ENCODE measurements at regions not wholly inside any gene's neighbourhood (a gene's known extent, or its start where the extent isn't known, plus 50 kb on each side); places are given as distances from the start of the nearest gene placed in this dataset.
"Not testable (repeated sequence)": the region's sequence is repeated elsewhere in the genome, so short reads cannot be mapped to it uniquely, and the experiment has no call there.

- Histone ChIP-seq H4K20me1 (ENCODE audit: insufficient read depth, low read length) (no peaks in the 10 kb centered on the region), H2AFZ (ENCODE audit: low read length) (no peak overlapping the region), H3K36me3 (ENCODE audit: insufficient read depth, low read length) (no peaks in the 10 kb centered on the region), H3K27ac (ENCODE audit: low read depth, low read length) (no peak overlapping the region), H3K9me3 (ENCODE audit: low read depth, low read length) (no peaks in the 10 kb centered on the region), H3K4me3 (ENCODE audit: insufficient read depth, low read length) (no peak overlapping the region), H3K79me2 (ENCODE audit: insufficient read depth, low read length) (no peaks in the 10 kb centered on the region), H3K4me1 (ENCODE audit: insufficient read depth, low read length) (no peaks in the 10 kb centered on the region), H3K27me3 (ENCODE audit: insufficient read depth, low read length) (no peaks in the 10 kb centered on the region), H3K4me2 (ENCODE audit: insufficient read depth, low read length) (no peak overlapping the region)
- TF ChIP-seq CTCF (IDR thresholded peaks at IDR 0.05; ENCODE audit: extremely low read depth, low read depth, low read length): no peak
- no peak for DNase-seq (ENCODE audit: insufficient read length, low spot score, missing footprints)
These were observed 1460.3 kb upstream of the SLC10A2 start for GRCh38 chr13:104526561-104526960.

GRCh38 chr13:104525467-104525866 lies 1459.2 kb upstream of the SLC10A2 start:
- Histone ChIP-seq H3K4me2 (ENCODE audit: insufficient read depth, low read length) (no peak overlapping the region), H3K9me3 (ENCODE audit: low read depth, low read length) (no peaks in the 10 kb centered on the region), H3K27me3 (ENCODE audit: insufficient read depth, low read length) (no peaks in the 10 kb centered on the region), H2AFZ (ENCODE audit: low read length) (no peak overlapping the region), H3K27ac (ENCODE audit: low read depth, low read length) (no peak overlapping the region), H3K79me2 (ENCODE audit: insufficient read depth, low read length) (no peaks in the 10 kb centered on the region), H3K36me3 (ENCODE audit: insufficient read depth, low read length) (no peaks in the 10 kb centered on the region), H3K4me1 (ENCODE audit: insufficient read depth, low read length) (no peaks in the 10 kb centered on the region), H4K20me1 (ENCODE audit: insufficient read depth, low read length) (no peaks in the 10 kb centered on the region), H3K4me3 (ENCODE audit: insufficient read depth, low read length) (no peak overlapping the region)
- no peak for TF ChIP-seq CTCF (IDR thresholded peaks at IDR 0.05; ENCODE audit: extremely low read depth, low read depth, low read length)
- DNase-seq (ENCODE audit: insufficient read length, low spot score, missing footprints): no peak

- TF ChIP-seq CTCF (IDR thresholded peaks at IDR 0.05; ENCODE audit: extremely low read depth, low read depth, low read length): no peak
- no peaks in the 10 kb centered on the region for H3K36me3 ChIP-seq (ENCODE audit: insufficient read depth, low read length)
- H2AFZ ChIP-seq (ENCODE audit: low read length): no peak overlapping the region
- H3K27me3 ChIP-seq (ENCODE audit: insufficient read depth, low read length): no peaks in the 10 kb centered on the region
- no peak overlapping the region for H3K4me2 ChIP-seq (ENCODE audit: insufficient read depth, low read length)
- DNase-seq (ENCODE audit: insufficient read length, low spot score, missing footprints): no peak
- no peaks in the 10 kb centered on the region for H3K79me2 ChIP-seq (ENCODE audit: insufficient read depth, low read length)
- H3K4me1 ChIP-seq (ENCODE audit: insufficient read depth, low read length): no peaks in the 10 kb centered on the region
- no peaks in the 10 kb centered on the region for H4K20me1 ChIP-seq (ENCODE audit: insufficient read depth, low read length)
- H3K27ac ChIP-seq (ENCODE audit: low read depth, low read length): no peak overlapping the region
- no peak overlapping the region for H3K4me3 ChIP-seq (ENCODE audit: insufficient read depth, low read length)
- H3K9me3 ChIP-seq (ENCODE audit: low read depth, low read length): no peaks in the 10 kb centered on the region
These were observed 1456.2 kb upstream of the SLC10A2 start for GRCh38 chr13:104522235-104523072.

GRCh38 chr13:104510422-104510821 lies 1444.2 kb upstream of the SLC10A2 start:
- H4K20me1 ChIP-seq (ENCODE audit: insufficient read depth, low read length): no peaks in the 10 kb centered on the region
- H3K4me2 ChIP-seq (ENCODE audit: insufficient read depth, low read length): no peak overlapping the region
- H3K9me3 ChIP-seq (ENCODE audit: low read depth, low read length): peaks cover 2% of the 10 kb centered on the region
- H3K27me3 ChIP-seq (ENCODE audit: insufficient read depth, low read length): no peaks in the 10 kb centered on the region
- DNase-seq (ENCODE audit: insufficient read length, low spot score, missing footprints): no peak
- no peak overlapping the region for H2AFZ ChIP-seq (ENCODE audit: low read length)
- no peak overlapping the region for H3K27ac ChIP-seq (ENCODE audit: low read depth, low read length)
- H3K4me3 ChIP-seq (ENCODE audit: insufficient read depth, low read length): no peak overlapping the region
- no peaks in the 10 kb centered on the region for H3K79me2 ChIP-seq (ENCODE audit: insufficient read depth, low read length)
- H3K4me1 ChIP-seq (ENCODE audit: insufficient read depth, low read length): no peaks in the 10 kb centered on the region
- H3K36me3 ChIP-seq (ENCODE audit: insufficient read depth, low read length): no peaks in the 10 kb centered on the region
- TF ChIP-seq CTCF (IDR thresholded peaks at IDR 0.05; ENCODE audit: extremely low read depth, low read depth, low read length): no peak

GRCh38 chr13:104493502-104493901 lies 1427.3 kb upstream of the SLC10A2 start:
- not testable (repeated sequence) for H3K9me3 ChIP-seq (ENCODE audit: low read depth, low read length); H3K4me1 ChIP-seq (ENCODE audit: insufficient read depth, low read length); H3K27me3 ChIP-seq (ENCODE audit: insufficient read depth, low read length); H3K4me3 ChIP-seq (ENCODE audit: insufficient read depth, low read length); DNase-seq (ENCODE audit: insufficient read length, low spot score, missing footprints); H3K4me2 ChIP-seq (ENCODE audit: insufficient read depth, low read length); H3K79me2 ChIP-seq (ENCODE audit: insufficient read depth, low read length); H2AFZ ChIP-seq (ENCODE audit: low read length); H3K36me3 ChIP-seq (ENCODE audit: insufficient read depth, low read length); H4K20me1 ChIP-seq (ENCODE audit: insufficient read depth, low read length); H3K27ac ChIP-seq (ENCODE audit: low read depth, low read length)

All from osteoblast (primary cell).